Islet precursor cell (in vitro differentiated cells): ENCODE measurements at regions not wholly inside any gene's neighbourhood (a gene's known extent, or its start where the extent isn't known, plus 50 kb on each side); places are given as distances from the start of the nearest gene placed in this dataset.
A peak's percentile ranks its signal among the peaks of the same experiment; 100 is the strongest.
"Not testable (repeated sequence)": the region's sequence is repeated elsewhere in the genome, so short reads cannot be mapped to it uniquely, and the experiment has no call there.

Source experiments
- DNase-seq: peaks from one replicate; pipeline ENCODE4 v3.0.0-alpha.2; 2018

- DNase-seq, result peak; percentile 40
Measured at GRCh38 chr3:195999176-195999575, 82.7 kb downstream of the TFRC start.

GRCh38 chr3:195996314-195996713, 85.6 kb downstream of the TFRC start:
- DNase-seq, result not testable (repeated sequence)

GRCh38 chr3:195994343-195994742, 86.0 kb upstream of the TNK2 start:
- DNase-seq, result peak; percentile 63

- DNase-seq, result not testable (repeated sequence)
Measured at GRCh38 chr3:195993671-195994070, 85.3 kb upstream of the TNK2 start.

GRCh38 chr3:195992956-195993595, 84.7 kb upstream of the TNK2 start:
- peak; percentile 39 for DNase-seq

GRCh38 chr3:195991986-195992385, 83.6 kb upstream of the TNK2 start:
- DNase-seq, result peak; percentile 25

GRCh38 chr3:195991243-195991642, 82.9 kb upstream of the TNK2 start:
- DNase-seq, result not testable (repeated sequence)

GRCh38 chr3:195990841-195991174, 82.5 kb upstream of the TNK2 start:
- DNase-seq, result not testable (repeated sequence)

- DNase-seq, result peak; percentile 96
Measured at GRCh38 chr3:195989921-195990840, 81.8 kb upstream of the TNK2 start.

GRCh38 chr3:195989197-195989920, 81.0 kb upstream of the TNK2 start:
- DNase-seq, result peak; percentile 71

- not testable (repeated sequence) for DNase-seq
Measured at GRCh38 chr3:195988764-195989163, 80.4 kb upstream of the TNK2 start.

GRCh38 chr3:195987001-195987400, 78.7 kb upstream of the TNK2 start:
- not testable (repeated sequence) for DNase-seq

GRCh38 chr3:195986576-195986975, 78.2 kb upstream of the TNK2 start:
- not testable (repeated sequence) for DNase-seq

- not testable (repeated sequence) for DNase-seq
Measured at GRCh38 chr3:195985348-195985920, 77.1 kb upstream of the TNK2 start.

GRCh38 chr3:195984392-195985030, 76.2 kb upstream of the TNK2 start:
- not testable (repeated sequence) for DNase-seq

- DNase-seq, result not testable (repeated sequence)
Measured at GRCh38 chr3:195983880-195984279, 75.5 kb upstream of the TNK2 start.

GRCh38 chr3:195982754-195983153, 74.4 kb upstream of the TNK2 start:
- DNase-seq, result not testable (repeated sequence)

- not testable (repeated sequence) for DNase-seq
Measured at GRCh38 chr3:195981778-195982177, 73.4 kb upstream of the TNK2 start.

GRCh38 chr3:195979877-195980276, 71.5 kb upstream of the TNK2 start:
- not testable (repeated sequence) for DNase-seq

GRCh38 chr3:195978585-195978984, 70.2 kb upstream of the TNK2 start:
- DNase-seq, result not testable (repeated sequence)

- not testable (repeated sequence) for DNase-seq
Measured at GRCh38 chr3:195976876-195977275, 68.5 kb upstream of the TNK2 start.

- DNase-seq, result not testable (repeated sequence)
Measured at GRCh38 chr3:195974281-195974680, 65.9 kb upstream of the TNK2 start.
